ENCODE measurements at regions not wholly inside any gene's neighbourhood (a gene's known extent, or its start where the extent isn't known, plus 50 kb on each side); places are given as distances from the start of the nearest gene placed in this dataset.

- TF ChIP-seq, protein P1, sequence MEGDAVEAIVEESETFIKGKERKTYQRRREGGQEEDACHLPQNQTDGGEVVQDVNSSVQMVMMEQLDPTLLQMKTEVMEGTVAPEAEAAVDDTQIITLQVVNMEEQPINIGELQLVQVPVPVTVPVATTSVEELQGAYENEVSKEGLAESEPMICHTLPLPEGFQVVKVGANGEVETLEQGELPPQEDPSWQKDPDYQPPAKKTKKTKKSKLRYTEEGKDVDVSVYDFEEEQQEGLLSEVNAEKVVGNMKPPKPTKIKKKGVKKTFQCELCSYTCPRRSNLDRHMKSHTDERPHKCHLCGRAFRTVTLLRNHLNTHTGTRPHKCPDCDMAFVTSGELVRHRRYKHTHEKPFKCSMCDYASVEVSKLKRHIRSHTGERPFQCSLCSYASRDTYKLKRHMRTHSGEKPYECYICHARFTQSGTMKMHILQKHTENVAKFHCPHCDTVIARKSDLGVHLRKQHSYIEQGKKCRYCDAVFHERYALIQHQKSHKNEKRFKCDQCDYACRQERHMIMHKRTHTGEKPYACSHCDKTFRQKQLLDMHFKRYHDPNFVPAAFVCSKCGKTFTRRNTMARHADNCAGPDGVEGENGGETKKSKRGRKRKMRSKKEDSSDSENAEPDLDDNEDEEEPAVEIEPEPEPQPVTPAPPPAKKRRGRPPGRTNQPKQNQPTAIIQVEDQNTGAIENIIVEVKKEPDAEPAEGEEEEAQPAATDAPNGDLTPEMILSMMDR (IDR thresholded peaks at IDR 0.05) = no peak
- no peak for TF ChIP-seq POLR2AphosphoS5 (IDR thresholded peaks at IDR 0.05)
- TF ChIP-seq POLR2A (IDR thresholded peaks at IDR 0.05) = no peak
- TF ChIP-seq EP300 (IDR thresholded peaks at IDR 0.05) = no peak
These were observed 417.0 kb downstream of the SLC4A3 start for GRCh38 chr2:220044383-220044782.
